HG03460 (cell line): ENCODE measurements at regions not wholly inside any gene's neighbourhood (a gene's known extent, or its start where the extent isn't known, plus 50 kb on each side); places are given as distances from the start of the nearest gene placed in this dataset.

Source experiments
- ATAC-seq: cut with Tn5 transposase; IDR thresholded peaks from one replicate; pipeline ENCODE4 v1.9.1; 2021; ENCODE audit not compliant: unreplicated experiment

GRCh38 chr13:64428196-64428595 is 2801.9 kb downstream of the PCDH9 start:
- ATAC-seq = no peak

GRCh38 chr13:64423467-64423866 is 2806.7 kb downstream of the PCDH9 start:
- ATAC-seq = no peak

DNA sequence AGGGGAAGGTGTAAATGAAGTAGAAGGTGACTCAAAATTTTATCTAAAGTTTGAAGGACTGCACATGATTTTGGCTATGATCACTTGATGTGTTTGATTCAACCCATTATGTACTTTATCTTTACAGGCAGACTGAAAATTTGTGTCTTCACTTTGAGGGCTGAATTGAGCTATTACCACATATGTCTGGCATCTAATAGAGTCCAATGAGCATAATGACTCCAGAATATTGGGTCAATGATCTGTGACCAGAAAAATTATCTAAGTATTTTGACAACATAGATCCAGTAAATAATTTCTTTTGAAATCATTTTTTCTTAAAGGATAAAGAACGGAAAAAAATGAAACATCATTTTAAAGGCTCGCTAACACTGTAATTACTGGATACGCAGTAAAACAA is 2810.0 kb downstream of the PCDH9 start:
- no peak for ATAC-seq

DNA sequence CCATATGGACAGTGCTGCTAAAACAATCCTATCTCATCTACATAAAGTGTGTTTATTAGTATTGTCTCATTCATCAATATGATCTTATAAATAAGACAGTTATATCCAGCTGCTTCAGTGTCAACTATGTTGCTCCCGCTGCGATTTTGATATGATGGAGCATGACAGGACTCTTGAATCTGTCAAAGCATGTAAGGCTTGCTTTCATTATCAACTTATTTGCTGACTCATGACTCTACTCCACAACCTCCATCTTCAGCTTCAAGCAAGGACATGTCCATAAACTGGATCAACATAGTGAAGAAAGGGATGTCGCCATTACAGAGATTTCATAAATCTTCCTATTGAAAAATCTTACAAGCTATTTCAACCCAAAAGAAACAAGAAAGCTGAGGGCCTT is 2812.6 kb downstream of the PCDH9 start:
- no peak for ATAC-seq

DNA sequence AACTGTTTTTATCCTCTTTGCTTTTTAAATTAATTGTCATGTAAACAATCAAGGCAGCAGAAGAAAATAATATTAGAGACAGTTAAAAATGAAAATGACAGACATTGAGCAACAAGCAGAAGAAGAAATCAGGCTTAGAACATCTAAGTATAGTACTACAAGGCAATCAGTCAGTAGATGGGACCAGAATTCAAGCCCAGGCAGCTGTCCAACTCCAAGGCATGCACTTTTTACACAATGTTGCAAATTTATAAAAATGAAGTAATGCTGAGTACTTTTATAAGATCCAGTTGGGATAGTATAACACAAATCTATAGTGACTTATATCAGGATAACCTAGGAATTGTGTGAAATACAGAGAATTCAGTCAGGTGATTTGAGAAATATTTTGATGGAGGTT is 2815.8 kb downstream of the PCDH9 start:
- no peak for ATAC-seq

GRCh38 chr13:64413529-64413928 is 2816.6 kb downstream of the PCDH9 start:
- no peak for ATAC-seq

DNA sequence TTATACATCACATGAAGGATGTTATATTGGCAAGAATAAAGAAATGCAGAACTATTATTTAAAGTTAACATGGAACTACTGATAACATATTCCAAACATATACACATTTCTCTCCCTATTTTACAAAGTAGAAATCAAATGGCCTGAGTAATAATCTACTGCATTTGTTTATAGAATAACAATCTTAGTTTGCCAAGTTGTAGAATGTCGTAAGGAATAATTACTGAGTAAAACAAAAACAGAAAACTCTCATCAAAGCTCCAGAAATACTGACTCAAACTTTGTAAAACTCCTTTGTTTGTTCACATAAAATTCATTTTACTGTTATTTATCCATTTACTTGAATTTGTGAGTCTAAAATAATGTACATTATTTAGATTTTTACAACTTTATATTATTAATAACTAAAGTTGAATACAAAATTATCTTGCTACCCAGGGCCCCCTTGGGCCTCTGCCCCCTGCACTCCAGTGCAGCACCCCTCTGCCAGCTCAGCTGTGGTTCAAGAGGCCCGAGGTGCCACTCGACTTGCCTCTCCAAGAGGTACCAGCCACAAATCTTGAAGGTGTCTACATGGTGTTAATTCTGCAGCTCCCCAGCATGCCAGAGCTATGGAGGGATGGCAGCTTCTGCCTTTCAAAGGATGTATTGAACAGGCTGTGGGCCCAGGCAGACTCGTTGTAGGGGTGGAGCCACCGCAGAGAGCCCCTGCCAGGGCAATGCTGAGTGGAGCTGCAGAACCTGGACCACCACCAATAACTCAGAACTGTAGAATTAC is 2819.7 kb downstream of the PCDH9 start:
- no peak for ATAC-seq

- ATAC-seq = no peak
Observed at GRCh38 chr13:64397701-64398100, 2832.4 kb downstream of the PCDH9 start.

DNA sequence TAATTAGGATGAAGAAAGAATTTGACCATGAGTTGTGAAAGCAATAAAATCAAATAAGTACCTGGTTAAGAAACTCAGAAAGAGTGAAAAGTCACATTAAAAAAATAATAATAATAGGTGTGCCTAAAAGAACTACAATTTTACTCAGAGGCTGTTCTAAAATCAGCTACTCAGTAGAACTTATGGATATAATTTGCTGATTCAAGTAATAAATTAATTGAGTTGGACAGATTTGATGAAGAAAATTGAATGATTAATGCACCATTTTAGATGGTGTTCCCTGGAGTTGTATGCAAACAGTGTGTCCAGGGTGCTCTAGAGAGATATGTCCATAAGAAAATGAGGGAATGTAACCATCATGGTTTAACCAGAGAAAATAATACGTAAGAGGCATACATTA is 2852.5 kb downstream of the PCDH9 start:
- no peak for ATAC-seq

DNA sequence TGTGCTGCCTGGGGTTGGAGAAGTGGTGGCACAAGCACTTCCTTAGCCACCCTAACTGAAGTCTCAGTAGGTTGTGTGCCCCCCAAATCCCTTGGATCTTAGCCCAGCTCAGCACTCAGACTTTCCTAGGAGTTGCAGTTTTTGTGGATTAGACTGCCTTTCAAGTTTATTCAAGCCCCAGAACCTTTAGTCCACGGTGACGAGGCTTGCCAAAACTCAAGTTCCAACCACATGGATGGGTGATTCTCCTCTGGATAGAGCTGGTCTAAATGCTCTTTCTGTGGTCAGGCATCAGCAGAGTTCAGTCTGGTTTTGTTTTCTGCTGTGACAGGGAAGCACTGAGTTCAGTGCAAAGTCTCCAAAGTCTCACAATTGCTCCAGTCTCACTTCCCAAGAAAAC is 2858.7 kb downstream of the PCDH9 start:
- ATAC-seq = no peak

GRCh38 chr13:64371045-64371444 is 2859.1 kb downstream of the PCDH9 start:
- no peak for ATAC-seq

- ATAC-seq = no peak
Observed at GRCh38 chr13:64369121-64369520, 2861.0 kb downstream of the PCDH9 start.

- no peak for ATAC-seq
Observed at GRCh38 chr13:64362564-64362963, 2867.6 kb downstream of the PCDH9 start.

DNA sequence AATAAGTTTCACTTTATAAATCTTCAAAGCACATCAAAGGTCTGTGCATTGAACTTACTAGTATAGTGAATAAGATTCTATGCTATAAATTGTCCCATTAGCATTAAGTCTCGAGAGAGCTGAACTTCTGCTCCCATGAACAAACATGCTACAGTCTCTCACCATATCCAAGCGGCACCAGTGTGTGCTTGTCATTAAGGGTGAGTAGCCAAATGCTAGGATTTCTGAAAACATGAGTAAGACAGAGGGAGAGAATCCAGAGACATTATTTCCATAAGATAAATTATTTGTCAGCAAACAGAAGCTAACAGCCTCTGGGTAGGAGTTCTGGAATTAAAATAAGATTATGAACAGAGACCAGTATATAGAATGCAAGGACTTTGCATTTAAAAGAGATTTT is 2882.5 kb downstream of the PCDH9 start:
- ATAC-seq = no peak

DNA sequence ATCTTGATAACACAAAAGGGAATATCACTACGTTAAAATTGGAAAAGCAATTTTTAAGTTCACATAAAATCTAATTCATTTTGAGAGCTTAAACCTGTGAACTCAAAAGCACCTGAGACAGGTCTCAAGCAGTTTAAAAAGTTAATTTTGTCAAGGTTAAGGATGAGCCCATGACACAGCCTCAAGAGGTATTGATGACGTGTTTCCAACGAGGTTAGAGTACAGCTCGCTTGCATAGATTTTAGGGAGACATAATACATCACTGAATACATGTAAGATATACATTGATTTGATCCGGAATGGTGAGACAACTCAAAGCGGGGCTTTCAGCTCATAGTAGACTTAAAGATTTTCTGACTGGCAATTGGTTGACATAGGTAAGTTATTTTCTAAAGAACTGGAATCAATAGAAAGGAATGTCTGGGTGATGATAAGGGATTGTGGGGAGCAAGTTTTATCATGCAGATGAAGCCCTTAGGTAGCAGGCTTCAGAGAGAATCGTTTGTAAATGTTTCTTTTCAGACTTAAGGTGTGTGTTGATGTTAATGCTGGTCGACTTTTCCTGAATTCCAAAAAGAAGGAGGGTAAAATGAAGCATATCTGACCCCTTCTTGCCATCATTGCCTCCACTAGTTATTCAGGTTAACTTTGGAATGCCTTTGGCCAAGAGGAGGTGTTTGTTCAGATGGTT is 2890.6 kb downstream of the PCDH9 start:
- no peak for ATAC-seq

- no peak for ATAC-seq
Observed at GRCh38 chr13:64338671-64339070, 2891.5 kb downstream of the PCDH9 start.

- no peak for ATAC-seq
Observed at GRCh38 chr13:64333888-64334287, 2896.2 kb downstream of the PCDH9 start.

- no peak for ATAC-seq
Observed at GRCh38 chr13:64332048-64332447, 2898.1 kb downstream of the PCDH9 start.

DNA sequence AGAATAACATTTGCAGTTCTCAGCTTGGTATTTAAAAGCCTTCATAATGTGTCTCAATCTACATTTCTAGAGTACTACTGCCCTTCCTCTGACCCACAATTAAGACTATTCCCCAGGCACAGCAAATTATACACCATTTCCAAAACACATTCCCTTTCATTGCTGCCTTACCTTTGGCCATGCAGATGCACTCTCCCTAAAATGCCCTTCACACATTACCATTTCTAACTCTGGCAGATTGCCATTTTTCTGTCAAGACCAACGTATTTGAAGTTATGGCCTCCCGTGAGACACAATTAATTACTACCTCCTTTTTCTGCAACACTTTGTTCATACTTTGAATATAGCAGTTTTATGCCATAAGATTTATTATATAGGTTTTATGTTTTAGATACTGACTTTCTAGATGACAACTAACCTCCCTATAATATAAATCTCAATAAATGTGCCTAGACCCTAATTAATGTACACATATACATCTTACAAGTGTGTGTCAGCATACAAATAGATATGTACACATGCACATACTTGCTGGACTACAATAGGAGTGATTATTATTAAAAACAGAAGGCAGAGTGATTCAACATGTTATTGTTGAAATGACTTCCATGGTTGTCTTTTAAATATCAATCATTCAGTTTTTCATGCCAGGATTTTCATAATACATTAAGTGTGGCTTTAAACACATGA is 2902.5 kb downstream of the PCDH9 start:
- no peak for ATAC-seq

GRCh38 chr13:64314331-64314730 is 2898.7 kb upstream of the PCDH20 start:
- ATAC-seq = no peak

GRCh38 chr13:64311948-64312347 is 2896.3 kb upstream of the PCDH20 start:
- no peak for ATAC-seq

- ATAC-seq = no peak
Observed at GRCh38 chr13:64311112-64311511, 2895.5 kb upstream of the PCDH20 start.
